ENCODE measurements at regions not wholly inside any gene's neighbourhood (a gene's known extent, or its start where the extent isn't known, plus 50 kb on each side); places are given as distances from the start of the nearest gene placed in this dataset.
"Not testable (repeated sequence)": the region's sequence is repeated elsewhere in the genome, so short reads cannot be mapped to it uniquely, and the experiment has no call there.

DNA sequence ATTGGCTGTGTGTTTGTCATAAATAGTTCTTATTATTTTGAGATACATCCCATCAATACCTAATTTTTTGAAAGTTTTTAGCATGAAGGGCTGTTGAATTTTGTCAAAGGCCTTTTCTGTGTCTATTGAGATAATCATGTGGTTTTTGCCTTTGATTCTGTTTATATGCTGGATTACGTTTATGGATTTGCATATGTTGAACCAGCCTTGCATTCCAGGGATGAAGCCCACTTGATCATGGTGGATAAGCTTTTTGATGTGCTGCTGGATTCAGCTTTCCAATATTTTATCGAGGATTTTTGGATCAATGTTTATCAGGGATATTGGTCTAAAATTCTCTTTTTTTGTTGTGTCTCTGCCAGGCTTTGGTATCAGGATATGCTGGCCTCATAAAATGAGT, 82.4 kb upstream of the B3GAT1 start:
- TF ChIP-seq EZH2phosphoT487 (IDR thresholded peaks at IDR 0.05; ENCODE audit: borderline replicate concordance); POLR2A (IDR thresholded peaks at IDR 0.05; ENCODE audit: borderline replicate concordance, extremely low read depth, insufficient read depth, insufficient read length); SRF (IDR thresholded peaks at IDR 0.05; ENCODE audit: low read depth); RAD21 (IDR thresholded peaks at IDR 0.05; ENCODE audit: low read depth); SP1 (IDR thresholded peaks at IDR 0.05; ENCODE audit: low read depth); ZNF274 (IDR thresholded peaks at IDR 0.05; ENCODE audit: low read depth, low read length): not testable (repeated sequence)
- TF ChIP-seq, protein P1, sequence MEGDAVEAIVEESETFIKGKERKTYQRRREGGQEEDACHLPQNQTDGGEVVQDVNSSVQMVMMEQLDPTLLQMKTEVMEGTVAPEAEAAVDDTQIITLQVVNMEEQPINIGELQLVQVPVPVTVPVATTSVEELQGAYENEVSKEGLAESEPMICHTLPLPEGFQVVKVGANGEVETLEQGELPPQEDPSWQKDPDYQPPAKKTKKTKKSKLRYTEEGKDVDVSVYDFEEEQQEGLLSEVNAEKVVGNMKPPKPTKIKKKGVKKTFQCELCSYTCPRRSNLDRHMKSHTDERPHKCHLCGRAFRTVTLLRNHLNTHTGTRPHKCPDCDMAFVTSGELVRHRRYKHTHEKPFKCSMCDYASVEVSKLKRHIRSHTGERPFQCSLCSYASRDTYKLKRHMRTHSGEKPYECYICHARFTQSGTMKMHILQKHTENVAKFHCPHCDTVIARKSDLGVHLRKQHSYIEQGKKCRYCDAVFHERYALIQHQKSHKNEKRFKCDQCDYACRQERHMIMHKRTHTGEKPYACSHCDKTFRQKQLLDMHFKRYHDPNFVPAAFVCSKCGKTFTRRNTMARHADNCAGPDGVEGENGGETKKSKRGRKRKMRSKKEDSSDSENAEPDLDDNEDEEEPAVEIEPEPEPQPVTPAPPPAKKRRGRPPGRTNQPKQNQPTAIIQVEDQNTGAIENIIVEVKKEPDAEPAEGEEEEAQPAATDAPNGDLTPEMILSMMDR (IDR thresholded peaks at IDR 0.05 in 2 of 3, conservative IDR thresholded peaks at IDR 0.05 in 1 of 3; ENCODE audit: borderline replicate concordance in 1 of 3, insufficient read depth in 1 of 3, low read depth in 2 of 3, low read length in 2 of 3), result not testable (repeated sequence)

Measured in HCT116 (cell line).